Loucy (cell line): ENCODE measurements at regions not wholly inside any gene's neighbourhood (a gene's known extent, or its start where the extent isn't known, plus 50 kb on each side); places are given as distances from the start of the nearest gene placed in this dataset.

Source experiments
- EZH2phosphoT487 ChIP-seq: fragments of 200-600 bp; IDR thresholded peaks from 2 replicates; pipeline ENCODE4 v1.6.1; 2018; ENCODE audit warnings: antibody characterized with exemption, mild to moderate bottlenecking, moderate library complexity, borderline replicate concordance
- TF ChIP-seq, protein P1 (sequence below): fragments of 200-600 bp; sonication (generic); conservative IDR thresholded peaks from 2 replicates; pipeline ENCODE4 v1.5.1; 2014; ENCODE audit warnings: mild to moderate bottlenecking, antibody characterized with exemption, low read length

- TF ChIP-seq, protein P1, sequence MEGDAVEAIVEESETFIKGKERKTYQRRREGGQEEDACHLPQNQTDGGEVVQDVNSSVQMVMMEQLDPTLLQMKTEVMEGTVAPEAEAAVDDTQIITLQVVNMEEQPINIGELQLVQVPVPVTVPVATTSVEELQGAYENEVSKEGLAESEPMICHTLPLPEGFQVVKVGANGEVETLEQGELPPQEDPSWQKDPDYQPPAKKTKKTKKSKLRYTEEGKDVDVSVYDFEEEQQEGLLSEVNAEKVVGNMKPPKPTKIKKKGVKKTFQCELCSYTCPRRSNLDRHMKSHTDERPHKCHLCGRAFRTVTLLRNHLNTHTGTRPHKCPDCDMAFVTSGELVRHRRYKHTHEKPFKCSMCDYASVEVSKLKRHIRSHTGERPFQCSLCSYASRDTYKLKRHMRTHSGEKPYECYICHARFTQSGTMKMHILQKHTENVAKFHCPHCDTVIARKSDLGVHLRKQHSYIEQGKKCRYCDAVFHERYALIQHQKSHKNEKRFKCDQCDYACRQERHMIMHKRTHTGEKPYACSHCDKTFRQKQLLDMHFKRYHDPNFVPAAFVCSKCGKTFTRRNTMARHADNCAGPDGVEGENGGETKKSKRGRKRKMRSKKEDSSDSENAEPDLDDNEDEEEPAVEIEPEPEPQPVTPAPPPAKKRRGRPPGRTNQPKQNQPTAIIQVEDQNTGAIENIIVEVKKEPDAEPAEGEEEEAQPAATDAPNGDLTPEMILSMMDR, result no peak
- TF ChIP-seq EZH2phosphoT487, result no peak
These were observed 180.6 kb downstream of the IRS1 start for GRCh38 chr2:226618875-226619605.
